CD14-positive monocyte (primary cell): ENCODE measurements at regions not wholly inside any gene's neighbourhood (a gene's known extent, or its start where the extent isn't known, plus 50 kb on each side); places are given as distances from the start of the nearest gene placed in this dataset.

Experiments
- DNase-seq, 3 donors: peaks; one replicate each; pipeline ENCODE4 v3.0.0-alpha.2; 2011 to 2022
- H2AFZ ChIP-seq: 2 replicates; pipeline ENCODE4 v1.6.0; 2012; ENCODE audit warnings: mild to moderate bottlenecking, low read depth, low read length, inconsistent platforms; ENCODE audit not compliant: insufficient read depth, poor library complexity, severe bottlenecking
- H3K27ac ChIP-seq, 2 donors: 1 replicate in 1 of 2; 2 replicates in 1 of 2; pipeline ENCODE4 v1.5.1; 2012 to 2013; ENCODE audit warnings: low read length in 2 of 2, control low read depth in 1 of 2, inconsistent platforms in 1 of 2, low read depth in 1 of 2, mild to moderate bottlenecking in 1 of 2
- H3K27me3 ChIP-seq, 2 donors: one replicate each; pipeline versions ENCODE4 v1.6.0 to v1.6.1; 2011 to 2013; ENCODE audit warnings: low read length in 2 of 2; ENCODE audit not compliant: control insufficient read depth in 2 of 2, insufficient read depth in 2 of 2
- H3K36me3 ChIP-seq, 2 donors: replicated peaks in 1 of 2; 1 replicate in 1 of 2; 2 replicates in 1 of 2; pipeline versions ENCODE4 v1.5.1 to v1.6.1; 2012 to 2013; ENCODE audit warnings: low read length in 2 of 2, control low read depth in 1 of 2, inconsistent platforms in 1 of 2, mild to moderate bottlenecking in 1 of 2; ENCODE audit not compliant: insufficient read depth in 2 of 2, control insufficient read depth in 1 of 2
- H3K4me1 ChIP-seq, 2 donors: 1 replicate in 1 of 2; 2 replicates in 1 of 2; pipeline versions ENCODE4 v1.5.1 to v1.6.1; 2012 to 2013; ENCODE audit warnings: low read length in 2 of 2, control low read depth in 1 of 2, inconsistent platforms in 1 of 2, mild to moderate bottlenecking in 1 of 2, moderate library complexity in 1 of 2; ENCODE audit not compliant: insufficient read depth in 2 of 2, control insufficient read depth in 1 of 2
- H3K4me2 ChIP-seq: replicated peaks from 2 replicates; pipeline ENCODE3; 2012; ENCODE audit warnings: low read length, moderate library complexity, mild to moderate bottlenecking; ENCODE audit not compliant: poor library complexity, severe bottlenecking; ENCODE audit errors: extremely low read depth
- H3K4me3 ChIP-seq, 3 experiments: fragments of 200-600 bp in 1 of 3; sonication (generic) in 1 of 3; replicated peaks in 1 of 3; 1 replicate in 2 of 3; 2 replicates in 1 of 3; pipeline ENCODE4 v1.5.1; 2011 to 2013; ENCODE audit warnings: low read length in 3 of 3, mild to moderate bottlenecking in 3 of 3, control low read depth in 2 of 3, low read depth in 2 of 3, inconsistent platforms in 1 of 3, moderate library complexity in 1 of 3
- H3K79me2 ChIP-seq: 2 replicates; pipeline ENCODE4 v1.6.0; 2012; ENCODE audit warnings: mild to moderate bottlenecking, control low read depth, inconsistent platforms, low read length, moderate library complexity; ENCODE audit not compliant: insufficient read depth
- H3K9ac ChIP-seq: 2 replicates; pipeline ENCODE4 v1.6.0; 2017; ENCODE audit warnings: low read length, mild to moderate bottlenecking; ENCODE audit not compliant: insufficient read depth, poor library complexity, severe bottlenecking
- H3K9me3 ChIP-seq, 2 donors: replicated peaks in 1 of 2; 1 replicate in 1 of 2; 2 replicates in 1 of 2; pipeline versions ENCODE4 v1.5.1 to v1.6.1; 2012 to 2013; ENCODE audit warnings: low read length in 2 of 2, control low read depth in 1 of 2; ENCODE audit not compliant: control insufficient read depth in 1 of 2, insufficient read depth in 1 of 2
- H4K20me1 ChIP-seq: 2 replicates; pipeline ENCODE4 v1.6.0; 2012; ENCODE audit warnings: mild to moderate bottlenecking, low read length, control low read depth, moderate library complexity; ENCODE audit not compliant: insufficient read depth
- H3K27ac Mint-ChIP-seq, 7 donors: one replicate each; pipeline ENCODE4 v1.8.0; 2020; ENCODE audit warnings: mild to moderate bottlenecking in 7 of 7, mixed read lengths in 7 of 7, moderate library complexity in 6 of 7, inconsistent platforms in 2 of 7
- H3K27me3 Mint-ChIP-seq, 3 donors: one replicate each; pipeline ENCODE4 v1.8.0; 2021 to 2022; ENCODE audit warnings: low read depth in 3 of 3, mild to moderate bottlenecking in 3 of 3, mixed read lengths in 3 of 3, moderate library complexity in 3 of 3, inconsistent platforms in 1 of 3
- H3K36me3 Mint-ChIP-seq, 2 donors: one replicate each; pipeline ENCODE4 v1.8.0; 2020; ENCODE audit warnings: mixed read lengths in 2 of 2, inconsistent platforms in 1 of 2, mild to moderate bottlenecking in 1 of 2
- H3K4me1 Mint-ChIP-seq: one replicate; pipeline ENCODE4 v1.8.0; 2020; ENCODE audit warnings: mild to moderate bottlenecking, mixed read lengths
- H3K4me3 Mint-ChIP-seq, 2 donors: one replicate each; pipeline ENCODE4 v1.8.0; 2020; ENCODE audit warnings: mild to moderate bottlenecking in 2 of 2, mixed read lengths in 2 of 2, moderate library complexity in 1 of 2
- H3K9me3 Mint-ChIP-seq, 7 donors: one replicate each; pipeline ENCODE4 v1.8.0; 2020 to 2022; ENCODE audit warnings: mixed read lengths in 7 of 7, mild to moderate bottlenecking in 6 of 7, moderate library complexity in 6 of 7, inconsistent platforms in 2 of 7
- CTCF ChIP-seq: fragments of 200-600 bp; IDR thresholded peaks from one replicate; pipeline ENCODE4 v1.8.0; 2022; ENCODE audit warnings: antibody characterized with exemption, mild to moderate bottlenecking
- WGBS: methylation state at CpG from one replicate; pipeline ENCODE4 v1.1.5; 2013; ENCODE audit warnings: missing lambda C conversion rate; ENCODE audit not compliant: insufficient coverage; 5-methylcytosine and 5-hydroxymethylcytosine counted together
- intact Hi-C, 2 donors: fragments of 100-400 bp; cut with micrococcal nuclease; formaldehyde crosslinking; loops; one replicate each; pipeline versions ENCODE4 v1.15.0 to v1.15.1; 2023

- Histone ChIP-seq H3K9me3 (no peaks in the 10 kb centered on the region), H3K4me2 (no peak overlapping the region), H3K36me3 (no peaks in the 10 kb centered on the region), H2AFZ (no peak overlapping the region), H3K4me3 (no peak overlapping the region), H3K9ac (no peak overlapping the region), H3K27me3 (no peaks in the 10 kb centered on the region), H4K20me1 (no peaks in the 10 kb centered on the region), H3K4me1 (no peaks in the 10 kb centered on the region), H3K79me2 (no peaks in the 10 kb centered on the region), H3K27ac (no peak overlapping the region)
- no peak for DNase-seq
- no peak for TF ChIP-seq CTCF
- WGBS: 83% methylated on average over 2 of the region's 3 CpGs
- Mint-ChIP-seq H3K27me3 (no peaks in the 10 kb centered on the region), H3K4me1 (no peaks in the 10 kb centered on the region), H3K27ac (no peak overlapping the region), H3K9me3 (no peaks in the 10 kb centered on the region), H3K4me3 (no peak overlapping the region), H3K36me3 (no peaks in the 10 kb centered on the region)
- intact Hi-C loops: no loop called here
These were observed 215.3 kb upstream of the CTSO start for GRCh38 chr4:156169011-156169410.

GRCh38 chr4:156168288-156168687 lies 214.6 kb upstream of the CTSO start:
- no peak for TF ChIP-seq CTCF
- Mint-ChIP-seq H3K9me3 (no peaks in the 10 kb centered on the region), H3K4me3 (no peak overlapping the region), H3K36me3 (no peaks in the 10 kb centered on the region), H3K27me3 (no peaks in the 10 kb centered on the region), H3K27ac (no peak overlapping the region), H3K4me1 (no peaks in the 10 kb centered on the region)
- no peaks in the 10 kb centered on the region for H4K20me1 ChIP-seq
- no peak overlapping the region for H3K27ac ChIP-seq
- no CpG with 5 or more reads among the region's 1 CpG for WGBS
- no peaks in the 10 kb centered on the region for H3K79me2 ChIP-seq
- no peaks in the 10 kb centered on the region for H3K4me1 ChIP-seq
- intact Hi-C loops: no loop called here
- no peak overlapping the region for H3K9ac ChIP-seq
- H2AFZ ChIP-seq: no peak overlapping the region
- no peaks in the 10 kb centered on the region for H3K9me3 ChIP-seq
- H3K4me2 ChIP-seq: no peak overlapping the region
- no peak for DNase-seq
- no peaks in the 10 kb centered on the region for H3K36me3 ChIP-seq
- no peak overlapping the region for H3K4me3 ChIP-seq
- H3K27me3 ChIP-seq: no peaks in the 10 kb centered on the region
